ENCODE measurements at regions not wholly inside any gene's neighbourhood (a gene's known extent, or its start where the extent isn't known, plus 50 kb on each side); places are given as distances from the start of the nearest gene placed in this dataset.

- no peak for DNase-seq
- no peak overlapping the region for H2AK5ac ChIP-seq (ENCODE audit: low read length, severe bottlenecking)
- no peak overlapping the region for H3K14ac ChIP-seq (ENCODE audit: low read length in 2 of 2)
- no peak overlapping the region for H2AFZ ChIP-seq (ENCODE audit: low read depth, low read length)
- no peaks in the 10 kb centered on the region for H3K27me3 ChIP-seq (ENCODE audit: control insufficient read depth in 1 of 2, insufficient read depth in 1 of 2, low read length in 2 of 2)
- H3K79me1 ChIP-seq (replicated peaks; ENCODE audit: low read length, poor library complexity, severe bottlenecking), result no peaks in the 10 kb centered on the region
- no peak overlapping the region for H3K4ac ChIP-seq (ENCODE audit: low read depth in 1 of 2, low read length in 2 of 2)
- no peak overlapping the region for H3K27ac ChIP-seq (ENCODE audit: low read length, poor library complexity, severe bottlenecking)
- H2BK5ac ChIP-seq (ENCODE audit: low read depth, low read length, poor library complexity, severe bottlenecking), result no peak overlapping the region
- no peak overlapping the region for H2BK15ac ChIP-seq (ENCODE audit: low read depth, poor library complexity, severe bottlenecking)
- H3K9me3 ChIP-seq (ENCODE audit: control insufficient read depth, low read length), result peaks cover 44% of the 10 kb centered on the region
- H3K36me3 ChIP-seq (ENCODE audit: control insufficient read depth in 1 of 2, insufficient read depth in 2 of 2, low read depth in 1 of 2, low read length in 2 of 2), result no peaks in the 10 kb centered on the region
- WGBS, result 60% methylated on average over 1 of the region's 1 CpG
- H3K9ac ChIP-seq (ENCODE audit: low read length), result no peak overlapping the region
- no peak overlapping the region for H4K8ac ChIP-seq (ENCODE audit: low read length)
- H3K18ac ChIP-seq (ENCODE audit: low read depth in 1 of 2, low read length in 2 of 2), result no peak overlapping the region
- H3K4me3 ChIP-seq (ENCODE audit: insufficient read depth in 1 of 2, low read depth in 1 of 2, low read length in 2 of 2), result no peak overlapping the region
- H3K4me2 ChIP-seq (ENCODE audit: low read length, poor library complexity, severe bottlenecking), result no peak overlapping the region
- H3K4me1 ChIP-seq (ENCODE audit: control insufficient read depth, insufficient read depth, low read depth, low read length), result no peaks in the 10 kb centered on the region
- H2BK12ac ChIP-seq (ENCODE audit: low read length in 2 of 2), result no peak overlapping the region
- no peak overlapping the region for H4K91ac ChIP-seq (ENCODE audit: low read length)
- no peak overlapping the region for H2BK120ac ChIP-seq (ENCODE audit: low read depth, low read length)
- no peak overlapping the region for H3K23ac ChIP-seq (ENCODE audit: low read length in 2 of 2)
These were observed 229.3 kb upstream of the ZEB2 start for GRCh38 chr2:144749188-144749587.

DNA sequence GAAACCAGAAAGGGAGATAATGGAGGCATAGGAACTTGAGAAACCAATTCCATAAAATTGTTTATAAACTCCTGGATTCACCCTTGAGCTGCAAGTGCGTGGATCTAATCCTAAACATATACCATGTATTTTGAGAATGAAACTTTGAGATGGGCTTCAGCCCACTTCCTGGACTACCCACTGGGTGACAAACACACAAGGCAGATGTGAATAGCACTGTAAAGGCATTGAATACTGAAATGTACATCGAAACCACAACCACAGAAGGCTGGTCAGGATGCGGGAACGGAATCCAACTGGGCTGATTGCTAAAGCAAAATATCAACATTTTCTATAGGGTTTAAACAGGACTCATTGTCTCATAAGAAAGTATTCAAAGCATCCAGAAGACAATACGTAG is 228.5 kb upstream of the ZEB2 start:
- no peak overlapping the region for H2BK120ac ChIP-seq (ENCODE audit: low read depth, low read length)
- no peak overlapping the region for H3K9ac ChIP-seq (ENCODE audit: low read length)
- no peaks in the 10 kb centered on the region for H3K27me3 ChIP-seq (ENCODE audit: control insufficient read depth in 1 of 2, insufficient read depth in 1 of 2, low read length in 2 of 2)
- no peak overlapping the region for H3K4me3 ChIP-seq (ENCODE audit: insufficient read depth in 1 of 2, low read depth in 1 of 2, low read length in 2 of 2)
- no peaks in the 10 kb centered on the region for H3K4me1 ChIP-seq (ENCODE audit: control insufficient read depth, insufficient read depth, low read depth, low read length)
- H3K4me2 ChIP-seq (ENCODE audit: low read length, poor library complexity, severe bottlenecking), result no peak overlapping the region
- H3K9me3 ChIP-seq (ENCODE audit: control insufficient read depth, low read length), result peaks cover 44% of the 10 kb centered on the region
- H4K8ac ChIP-seq (ENCODE audit: low read length), result no peak overlapping the region
- H4K91ac ChIP-seq (ENCODE audit: low read length), result no peak overlapping the region
- no peak overlapping the region for H2BK5ac ChIP-seq (ENCODE audit: low read depth, low read length, poor library complexity, severe bottlenecking)
- no peak overlapping the region for H3K4ac ChIP-seq (ENCODE audit: low read depth in 1 of 2, low read length in 2 of 2)
- H2BK12ac ChIP-seq (ENCODE audit: low read length in 2 of 2), result no peak overlapping the region
- 96% methylated on average over 3 of the region's 5 CpGs for WGBS
- H2AFZ ChIP-seq (ENCODE audit: low read depth, low read length), result no peak overlapping the region
- no peak overlapping the region for H3K27ac ChIP-seq (ENCODE audit: low read length, poor library complexity, severe bottlenecking)
- no peak overlapping the region for H3K23ac ChIP-seq (ENCODE audit: low read length in 2 of 2)
- no peak overlapping the region for H3K14ac ChIP-seq (ENCODE audit: low read length in 2 of 2)
- H2AK5ac ChIP-seq (ENCODE audit: low read length, severe bottlenecking), result no peak overlapping the region
- no peaks in the 10 kb centered on the region for H3K36me3 ChIP-seq (ENCODE audit: control insufficient read depth in 1 of 2, insufficient read depth in 2 of 2, low read depth in 1 of 2, low read length in 2 of 2)
- no peak for DNase-seq
- H2BK15ac ChIP-seq (ENCODE audit: low read depth, poor library complexity, severe bottlenecking), result no peak overlapping the region
- H3K79me1 ChIP-seq (replicated peaks; ENCODE audit: low read length, poor library complexity, severe bottlenecking), result no peaks in the 10 kb centered on the region
- no peak overlapping the region for H3K18ac ChIP-seq (ENCODE audit: low read depth in 1 of 2, low read length in 2 of 2)

DNA sequence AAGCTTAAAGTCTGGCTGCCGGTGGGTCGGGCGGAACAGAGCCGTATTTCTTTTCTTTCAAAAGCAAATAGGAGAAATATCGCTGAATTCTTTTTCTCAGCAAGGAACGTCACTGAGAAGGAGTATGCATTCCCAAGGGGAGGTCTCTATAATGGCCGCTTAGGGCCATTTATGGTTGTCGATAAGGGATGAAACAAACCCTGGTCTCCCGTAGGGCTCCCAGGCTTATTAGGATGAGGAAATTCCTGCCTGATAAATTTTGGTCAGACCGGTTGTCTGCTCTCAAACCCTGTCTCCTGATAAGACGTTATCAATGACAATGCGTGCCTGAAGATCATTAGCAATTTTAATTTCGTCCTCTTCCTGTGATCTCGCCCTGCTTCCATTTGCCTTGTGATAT is 227.7 kb upstream of the ZEB2 start:
- H2BK120ac ChIP-seq (ENCODE audit: low read depth, low read length), result no peak overlapping the region
- no peak overlapping the region for H2BK12ac ChIP-seq (ENCODE audit: low read length in 2 of 2)
- H3K9me3 ChIP-seq (ENCODE audit: control insufficient read depth, low read length), result peaks cover 44% of the 10 kb centered on the region
- no peak overlapping the region for H2BK5ac ChIP-seq (ENCODE audit: low read depth, low read length, poor library complexity, severe bottlenecking)
- H3K14ac ChIP-seq (ENCODE audit: low read length in 2 of 2), result no peak overlapping the region
- H3K4ac ChIP-seq (ENCODE audit: low read depth in 1 of 2, low read length in 2 of 2), result no peak overlapping the region
- H3K27me3 ChIP-seq (ENCODE audit: control insufficient read depth in 1 of 2, insufficient read depth in 1 of 2, low read length in 2 of 2), result no peaks in the 10 kb centered on the region
- no peak overlapping the region for H3K4me2 ChIP-seq (ENCODE audit: low read length, poor library complexity, severe bottlenecking)
- no peak overlapping the region for H4K8ac ChIP-seq (ENCODE audit: low read length)
- H3K9ac ChIP-seq (ENCODE audit: low read length), result no peak overlapping the region
- H3K36me3 ChIP-seq (ENCODE audit: control insufficient read depth in 1 of 2, insufficient read depth in 2 of 2, low read depth in 1 of 2, low read length in 2 of 2), result no peaks in the 10 kb centered on the region
- no peak overlapping the region for H3K23ac ChIP-seq (ENCODE audit: low read length in 2 of 2)
- no peak overlapping the region for H3K4me3 ChIP-seq (ENCODE audit: insufficient read depth in 1 of 2, low read depth in 1 of 2, low read length in 2 of 2)
- H3K79me1 ChIP-seq (replicated peaks; ENCODE audit: low read length, poor library complexity, severe bottlenecking), result no peaks in the 10 kb centered on the region
- no peak overlapping the region for H2AFZ ChIP-seq (ENCODE audit: low read depth, low read length)
- 94% methylated on average over 14 of the region's 14 CpGs for WGBS
- no peak overlapping the region for H2AK5ac ChIP-seq (ENCODE audit: low read length, severe bottlenecking)
- no peaks in the 10 kb centered on the region for H3K4me1 ChIP-seq (ENCODE audit: control insufficient read depth, insufficient read depth, low read depth, low read length)
- no peak for DNase-seq
- no peak overlapping the region for H3K27ac ChIP-seq (ENCODE audit: low read length, poor library complexity, severe bottlenecking)
- no peak overlapping the region for H4K91ac ChIP-seq (ENCODE audit: low read length)
- H2BK15ac ChIP-seq (ENCODE audit: low read depth, poor library complexity, severe bottlenecking), result no peak overlapping the region
- no peak overlapping the region for H3K18ac ChIP-seq (ENCODE audit: low read depth in 1 of 2, low read length in 2 of 2)

GRCh38 chr2:144745424-144745823 is 225.5 kb upstream of the ZEB2 start:
- Histone ChIP-seq H2BK12ac (ENCODE audit: low read length in 2 of 2) (no peak overlapping the region), H3K27me3 (ENCODE audit: control insufficient read depth in 1 of 2, insufficient read depth in 1 of 2, low read length in 2 of 2) (no peaks in the 10 kb centered on the region), H3K79me1 (replicated peaks; ENCODE audit: low read length, poor library complexity, severe bottlenecking) (no peaks in the 10 kb centered on the region), H2AFZ (ENCODE audit: low read depth, low read length) (no peak overlapping the region), H2BK5ac (ENCODE audit: low read depth, low read length, poor library complexity, severe bottlenecking) (no peak overlapping the region), H4K91ac (ENCODE audit: low read length) (peak overlapping the region; percentile 59), H3K27ac (ENCODE audit: low read length, poor library complexity, severe bottlenecking) (no peak overlapping the region), H3K18ac (ENCODE audit: low read depth in 1 of 2, low read length in 2 of 2) (no peak overlapping the region), H2AK5ac (ENCODE audit: low read length, severe bottlenecking) (no peak overlapping the region), H3K4me1 (ENCODE audit: control insufficient read depth, insufficient read depth, low read depth, low read length) (no peaks in the 10 kb centered on the region), H4K8ac (ENCODE audit: low read length) (no peak overlapping the region), H3K9ac (ENCODE audit: low read length) (no peak overlapping the region), H3K14ac (ENCODE audit: low read length in 2 of 2) (no peak overlapping the region), H2BK15ac (ENCODE audit: low read depth, poor library complexity, severe bottlenecking) (no peak overlapping the region), H3K36me3 (ENCODE audit: control insufficient read depth in 1 of 2, insufficient read depth in 2 of 2, low read depth in 1 of 2, low read length in 2 of 2) (no peaks in the 10 kb centered on the region), H3K4ac (ENCODE audit: low read depth in 1 of 2, low read length in 2 of 2) (no peak overlapping the region), H3K23ac (ENCODE audit: low read length in 2 of 2) (no peak overlapping the region), H2BK120ac (ENCODE audit: low read depth, low read length) (no peak overlapping the region), H3K4me2 (ENCODE audit: low read length, poor library complexity, severe bottlenecking) (no peak overlapping the region), H3K9me3 (ENCODE audit: control insufficient read depth, low read length) (peaks cover 34% of the 10 kb centered on the region), H3K4me3 (ENCODE audit: insufficient read depth in 1 of 2, low read depth in 1 of 2, low read length in 2 of 2) (no peak overlapping the region)
- DNase-seq, result no peak
- WGBS, result 98% methylated on average over 6 of the region's 6 CpGs
